H1 (cell line): ENCODE measurements at regions not wholly inside any gene's neighbourhood (a gene's known extent, or its start where the extent isn't known, plus 50 kb on each side); places are given as distances from the start of the nearest gene placed in this dataset.

ENCODE experiments used
- CTCF ChIA-PET: fragments of 300-600 bp; sonication (Branson Sonifier 250); formaldehyde crosslinking; loops from one replicate; lab custom pipeline; 2021; ENCODE audit not compliant: partially characterized antibody; lab: Charles Lee
- POLR2A ChIA-PET: fragments of 300-600 bp; sonication (Branson Sonifier 250); formaldehyde crosslinking; loops from one replicate; lab custom pipeline; 2021; ENCODE audit warnings: inconsistent platforms; ENCODE audit not compliant: partially characterized antibody; lab: Charles Lee
- DNase-seq, 2 experiments: peaks; one replicate each; pipeline versions ENCODE4 v3.0.0 to v3.0.0-alpha.2; 2010 to 2022; ENCODE audit warnings: low spot score in 2 of 2, low read depth in 1 of 2, mixed read lengths in 1 of 2
- FAIRE-seq: peaks from 2 replicates; lab custom pipeline; 2011; peaks lifted over from hg19 to GRCh38; lab: Jason Lieb, UNC
- H2AFZ ChIP-seq: 2 replicates; pipeline ENCODE4 v1.8.1; 2012; ENCODE audit warnings: low read length, inconsistent platforms
- H2AK5ac ChIP-seq: 2 replicates; pipeline ENCODE4 v1.6.1; 2013; ENCODE audit warnings: low read depth, low read length
- H2BK120ac ChIP-seq: replicated peaks from 2 replicates; pipeline ENCODE3; 2013; ENCODE audit warnings: low read depth, low read length, inconsistent platforms
- H2BK12ac ChIP-seq: 2 replicates; pipeline ENCODE4 v1.6.1; 2013; ENCODE audit warnings: low read depth, low read length
- H2BK15ac ChIP-seq: 2 replicates; pipeline ENCODE4 v1.6.1; 2013; ENCODE audit warnings: low read length
- H2BK20ac ChIP-seq: 2 replicates; pipeline ENCODE4 v1.6.1; 2013; ENCODE audit warnings: low read length
- H2BK5ac ChIP-seq: 2 replicates; pipeline ENCODE4 v1.6.1; 2013; ENCODE audit warnings: low read depth, low read length
- H3K14ac ChIP-seq: 2 replicates; pipeline ENCODE4 v1.6.1; 2013; ENCODE audit warnings: inconsistent platforms; ENCODE audit not compliant: insufficient read length
- H3K18ac ChIP-seq: 2 replicates; pipeline ENCODE4 v1.6.1; 2013; ENCODE audit warnings: low read length; ENCODE audit errors: extremely low read depth
- H3K23ac ChIP-seq: 2 replicates; pipeline ENCODE4 v1.6.1; 2013; ENCODE audit warnings: inconsistent platforms; ENCODE audit not compliant: insufficient read length
- H3K23me2 ChIP-seq: 2 replicates; pipeline ENCODE4 v1.6.1; 2013; ENCODE audit warnings: low read depth, low read length
- H3K27ac ChIP-seq: 2 replicates; pipeline ENCODE4 v1.6.1; 2011; ENCODE audit warnings: low read depth, low read length, inconsistent platforms
- H3K27me3 ChIP-seq, 4 experiments: replicated peaks in 1 of 4; 1 replicate in 1 of 4; 2 replicates in 3 of 4; pipeline versions ENCODE4 v1.6.1 to v1.8.1; 2011 to 2013; ENCODE audit warnings: low read length in 3 of 4, mild to moderate bottlenecking in 3 of 4, inconsistent platforms in 2 of 4, mixed read lengths in 2 of 4, moderate library complexity in 1 of 4; ENCODE audit not compliant: control insufficient read depth in 3 of 4, insufficient read depth in 3 of 4; ENCODE audit errors: extremely low read depth in 1 of 4
- H3K36me3 ChIP-seq, 4 experiments: 2 replicates each; pipeline versions ENCODE4 v1.6.1 to v1.8.1; 2011 to 2013; ENCODE audit warnings: mild to moderate bottlenecking in 4 of 4, low read length in 3 of 4, moderate library complexity in 2 of 4, control low read depth in 1 of 4, inconsistent platforms in 1 of 4; ENCODE audit not compliant: insufficient read depth in 4 of 4, control insufficient read depth in 2 of 4
- H3K4ac ChIP-seq: replicated peaks from 2 replicates; pipeline ENCODE3; 2013; ENCODE audit warnings: low read length, low read depth, mixed read lengths, inconsistent platforms; ENCODE audit not compliant: insufficient read length
- H3K4me1 ChIP-seq, 4 experiments: replicated peaks in 1 of 4; 1 replicate in 1 of 4; 2 replicates in 3 of 4; pipeline versions ENCODE4 v1.6.1 to v1.8.1; 2011 to 2013; ENCODE audit warnings: low read length in 3 of 4, inconsistent platforms in 2 of 4, mixed read lengths in 1 of 4; ENCODE audit not compliant: insufficient read depth in 4 of 4, control insufficient read depth in 3 of 4
- H3K4me2 ChIP-seq, 2 experiments: 2 replicates each; pipeline versions ENCODE4 v1.6.1 to v1.8.1; 2011 to 2013; ENCODE audit warnings: low read depth in 2 of 2, low read length in 2 of 2, control low read depth in 1 of 2, inconsistent platforms in 1 of 2, mild to moderate bottlenecking in 1 of 2; ENCODE audit not compliant: insufficient read depth in 1 of 2
- H3K4me3 ChIP-seq, 4 experiments: fragments of 200-600, 300-600 bp in 1 of 4; sonication (generic), shearing (Covaris generic), sonication (Bioruptor Twin) in 1 of 4; 2 replicates each; pipeline versions ENCODE4 v1.5.1 to v1.8.1; 2011 to 2016; ENCODE audit warnings: low read length in 4 of 4, low read depth in 3 of 4, control low read depth in 2 of 4, inconsistent platforms in 2 of 4, mild to moderate bottlenecking in 2 of 4, mixed read lengths in 1 of 4, moderate library complexity in 1 of 4; ENCODE audit not compliant: insufficient read depth in 2 of 4; ENCODE audit errors: extremely low read depth in 1 of 4
- H3K56ac ChIP-seq: replicated peaks from 2 replicates; pipeline ENCODE3; 2013; ENCODE audit warnings: low read depth, mild to moderate bottlenecking, mixed read lengths, low read length, inconsistent platforms; ENCODE audit not compliant: insufficient read length
- H3K79me1 ChIP-seq: 2 replicates; pipeline ENCODE4 v1.6.1; 2013; ENCODE audit warnings: low read depth, low read length, control low read depth
- H3K79me2 ChIP-seq, 2 experiments: 2 replicates each; pipeline versions ENCODE4 v1.6.1 to v1.8.1; 2012 to 2013; ENCODE audit warnings: low read length in 2 of 2, mild to moderate bottlenecking in 2 of 2, inconsistent platforms in 1 of 2; ENCODE audit not compliant: insufficient read depth in 2 of 2, control insufficient read depth in 1 of 2
- H3K9ac ChIP-seq, 4 experiments: replicated peaks in 1 of 4; 1 replicate in 1 of 4; 2 replicates in 3 of 4; pipeline versions ENCODE4 v1.6.1 to v1.8.1; 2011 to 2013; ENCODE audit warnings: low read depth in 3 of 4, low read length in 3 of 4, control low read depth in 2 of 4, mild to moderate bottlenecking in 2 of 4, moderate library complexity in 2 of 4, inconsistent platforms in 1 of 4; ENCODE audit errors: extremely low read depth in 1 of 4
- H3K9me3 ChIP-seq, 2 experiments: 2 replicates each; pipeline versions ENCODE4 v1.6.1 to v1.8.1; 2012 to 2013; ENCODE audit warnings: mild to moderate bottlenecking in 2 of 2, moderate library complexity in 2 of 2, control low read depth in 1 of 2, inconsistent platforms in 1 of 2, low read depth in 1 of 2, low read length in 1 of 2, mixed read lengths in 1 of 2; ENCODE audit not compliant: insufficient read depth in 2 of 2
- H4K20me1 ChIP-seq, 2 experiments: replicated peaks in 1 of 2; 2 replicates each; pipeline versions ENCODE3 to v1.8.1; 2011 to 2013; ENCODE audit warnings: inconsistent platforms in 2 of 2, low read length in 2 of 2, mild to moderate bottlenecking in 1 of 2; ENCODE audit not compliant: insufficient read depth in 2 of 2, control insufficient read depth in 1 of 2
- H4K5ac ChIP-seq: 2 replicates; pipeline ENCODE4 v1.6.1; 2013; ENCODE audit warnings: low read length, low read depth, mixed read lengths, inconsistent platforms; ENCODE audit not compliant: insufficient read length
- H4K8ac ChIP-seq: 2 replicates; pipeline ENCODE4 v1.8.0; 2013; ENCODE audit warnings: mild to moderate bottlenecking, moderate library complexity, low read length, inconsistent platforms; ENCODE audit not compliant: insufficient read depth; ENCODE audit errors: extremely low read depth
- H4K91ac ChIP-seq: replicated peaks from 2 replicates; pipeline ENCODE3; 2013; ENCODE audit warnings: low read length, mixed read lengths, inconsistent platforms; ENCODE audit not compliant: insufficient read length
- CBX5 ChIP-seq: fragments of 300-800, 300-1000 bp; sonication (generic); IDR thresholded peaks from 2 replicates; pipeline ENCODE4 v1.7.1; 2016; ENCODE audit warnings: antibody characterized with exemption, low read length, low read depth
- SUZ12 ChIP-seq: fragments of 200-600 bp; sonication (generic); IDR thresholded peaks from 2 replicates; pipeline ENCODE4 v1.6.1; 2012; ENCODE audit warnings: mild to moderate bottlenecking, inconsistent platforms, low read length, moderate library complexity, mixed read lengths
- WGBS, 2 experiments: shearing (Covaris generic) in 1 of 2; methylation state at CpG; one replicate each; pipeline versions ENCODE4 v1.1.6 to v1.1.7; 2013 to 2015; ENCODE audit warnings: low lambda C conversion rate in 2 of 2, mixed read lengths in 2 of 2, inconsistent platforms in 1 of 2, low coverage in 1 of 2, missing lambda C conversion rate in 1 of 2; ENCODE audit not compliant: insufficient replicate concordance in 2 of 2, insufficient coverage in 1 of 2, insufficient read length in 1 of 2; ENCODE audit errors: extremely low coverage in 1 of 2, missing lambda C conversion rate in 1 of 2; 5-methylcytosine and 5-hydroxymethylcytosine counted together

DNA sequence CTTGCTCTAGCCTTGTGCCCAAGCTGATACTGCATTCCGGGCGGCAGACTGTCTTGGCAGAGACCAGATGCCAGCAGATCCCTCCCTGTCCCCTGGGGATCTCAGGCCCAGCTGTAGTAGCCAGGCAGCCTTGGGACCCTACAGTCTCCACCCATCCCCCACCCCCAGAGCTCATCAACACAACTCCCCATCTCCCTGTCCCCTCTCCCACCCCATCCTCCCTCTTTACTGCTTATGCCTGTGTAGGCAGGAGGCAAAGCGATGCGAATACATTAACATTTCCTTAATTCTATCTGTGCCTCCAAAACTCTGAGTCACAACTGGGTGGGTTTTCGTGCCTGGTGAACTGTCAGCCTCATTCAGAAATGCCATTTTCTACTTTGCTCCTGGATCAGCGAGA, 547.6 kb downstream of the BUD13 start:
- Histone ChIP-seq H2AFZ (no peak overlapping the region), H3K23me2 (no peaks in the 10 kb centered on the region), H2BK15ac (no peak overlapping the region), H3K27ac (no peak overlapping the region), H3K4me1 (peaks cover 5 to 11% (median 7%) of the 10 kb centered on the region in 4 experiments; a peak in 5 of 7 replicates), H4K91ac (no peak overlapping the region), H3K4me2 (peak overlapping the region in 1 of 2 experiments; percentile 9; a peak in 1 of 4 replicates), H2BK5ac (no peak overlapping the region), H2AK5ac (no peak overlapping the region), H3K23ac (no peak overlapping the region), H2BK120ac (no peak overlapping the region), H3K27me3 (no peaks in the 10 kb centered on the region; a peak in 1 of 7 replicates), H4K5ac (no peak overlapping the region), H4K8ac (no peak overlapping the region; the same call in 1 of the 2 replicates), H3K4me3 (no peak overlapping the region), H3K9me3 (no peaks in the 10 kb centered on the region), H2BK12ac (0 out of 2 replicates have a peak overlapping the region, but pooled peaks have one; percentile 33), H3K18ac (no peak overlapping the region), H3K79me1 (no peaks in the 10 kb centered on the region), H4K20me1 (peaks cover 0 to 8% of the 10 kb centered on the region in 2 experiments), H3K56ac (no peak overlapping the region), H3K14ac (no peak overlapping the region), H2BK20ac (no peak overlapping the region), H3K79me2 (no peaks in the 10 kb centered on the region), H3K4ac (no peak overlapping the region), H3K36me3 (no peaks in the 10 kb centered on the region), H3K9ac (no peak overlapping the region)
- FAIRE-seq (no peak), DNase-seq (no peak)
- CTCF ChIA-PET, result interaction anchor here (0.6 to 16.0 kb wide), 20 partner anchors 9 to 274 kb away, joined by 3 to 162 read pairs (median 4); no protein-coding TSS in a partner anchor
- POLR2A ChIA-PET, result interaction anchor here (1.7 kb wide), 1 partner anchor 9 kb away, joined by 5 read pairs; no protein-coding TSS in a partner anchor
- WGBS, 2 experiments, result 74% methylated on average over 6 of the region's 6 CpGs; no CpG with 5 or more reads in 1 of the 2 experiments
- TF ChIP-seq CBX5 (no peak), SUZ12 (no peak)
